ENCODE measurements at regions not wholly inside any gene's neighbourhood (a gene's known extent, or its start where the extent isn't known, plus 50 kb on each side); places are given as distances from the start of the nearest gene placed in this dataset.

DNA sequence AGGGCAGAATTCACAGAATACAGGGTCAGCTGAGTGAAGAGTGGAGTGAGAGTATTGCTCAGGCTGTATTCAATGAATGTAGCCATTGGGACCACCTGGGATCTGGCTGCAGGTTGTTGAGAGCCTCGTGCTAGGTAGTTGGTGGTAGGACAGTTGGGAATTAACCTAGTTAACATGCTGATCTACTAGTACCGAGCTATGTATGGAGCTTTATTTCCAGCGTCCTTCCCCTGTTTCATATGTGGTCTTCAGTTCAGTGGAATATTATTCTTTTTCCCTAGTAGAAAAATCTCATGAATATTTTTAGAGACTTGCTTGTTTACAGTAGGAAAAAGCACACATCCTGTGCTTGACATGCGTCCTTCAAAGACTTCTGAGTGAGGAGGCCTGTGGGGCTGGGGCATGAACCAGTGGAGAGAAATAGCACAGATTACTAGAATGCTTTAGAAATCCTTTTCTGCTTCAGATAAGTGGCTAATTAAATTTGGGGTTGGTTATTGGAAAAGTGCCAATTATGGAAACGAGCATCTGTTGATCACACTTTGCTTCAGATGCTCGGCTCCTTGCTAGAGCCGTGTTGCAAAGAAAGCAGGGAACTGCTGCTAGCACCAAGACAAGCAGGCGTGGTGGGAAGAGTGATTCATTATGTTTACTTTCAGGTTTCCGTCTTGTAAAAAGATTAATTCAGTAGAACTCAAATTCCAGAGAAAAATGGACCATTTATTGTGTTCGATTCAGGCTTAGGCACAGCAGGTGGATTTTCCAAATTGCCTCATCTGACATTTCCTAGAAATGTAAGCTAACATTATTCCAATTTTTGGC, 53.6 kb downstream of the ARF6 start:
- TF ChIP-seq, protein P1, sequence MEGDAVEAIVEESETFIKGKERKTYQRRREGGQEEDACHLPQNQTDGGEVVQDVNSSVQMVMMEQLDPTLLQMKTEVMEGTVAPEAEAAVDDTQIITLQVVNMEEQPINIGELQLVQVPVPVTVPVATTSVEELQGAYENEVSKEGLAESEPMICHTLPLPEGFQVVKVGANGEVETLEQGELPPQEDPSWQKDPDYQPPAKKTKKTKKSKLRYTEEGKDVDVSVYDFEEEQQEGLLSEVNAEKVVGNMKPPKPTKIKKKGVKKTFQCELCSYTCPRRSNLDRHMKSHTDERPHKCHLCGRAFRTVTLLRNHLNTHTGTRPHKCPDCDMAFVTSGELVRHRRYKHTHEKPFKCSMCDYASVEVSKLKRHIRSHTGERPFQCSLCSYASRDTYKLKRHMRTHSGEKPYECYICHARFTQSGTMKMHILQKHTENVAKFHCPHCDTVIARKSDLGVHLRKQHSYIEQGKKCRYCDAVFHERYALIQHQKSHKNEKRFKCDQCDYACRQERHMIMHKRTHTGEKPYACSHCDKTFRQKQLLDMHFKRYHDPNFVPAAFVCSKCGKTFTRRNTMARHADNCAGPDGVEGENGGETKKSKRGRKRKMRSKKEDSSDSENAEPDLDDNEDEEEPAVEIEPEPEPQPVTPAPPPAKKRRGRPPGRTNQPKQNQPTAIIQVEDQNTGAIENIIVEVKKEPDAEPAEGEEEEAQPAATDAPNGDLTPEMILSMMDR (IDR thresholded peaks at IDR 0.05; ENCODE audit: insufficient read depth, low read depth, low read length), result no peak
- DNase-seq (ENCODE audit: low read depth), result peak; percentile 49
- Histone ChIP-seq H3K4me3 (ENCODE audit: low read depth, low read length) (no peak overlapping the region), H3K27me3 (ENCODE audit: control insufficient read depth, insufficient read depth, low read length) (no peaks in the 10 kb centered on the region), H3K36me3 (ENCODE audit: control insufficient read depth, insufficient read depth, low read length) (no peaks in the 10 kb centered on the region)
- ChIA-PET POLR2A (interaction anchor here (0.8 kb wide), 1 partner anchor 92 kb away, joined by 3 read pairs; no protein-coding TSS in a partner anchor), CTCF (interaction anchor here (1.8 kb wide), 1 partner anchor 85 kb away, joined by 5 read pairs; no protein-coding TSS in a partner anchor)

DNA sequence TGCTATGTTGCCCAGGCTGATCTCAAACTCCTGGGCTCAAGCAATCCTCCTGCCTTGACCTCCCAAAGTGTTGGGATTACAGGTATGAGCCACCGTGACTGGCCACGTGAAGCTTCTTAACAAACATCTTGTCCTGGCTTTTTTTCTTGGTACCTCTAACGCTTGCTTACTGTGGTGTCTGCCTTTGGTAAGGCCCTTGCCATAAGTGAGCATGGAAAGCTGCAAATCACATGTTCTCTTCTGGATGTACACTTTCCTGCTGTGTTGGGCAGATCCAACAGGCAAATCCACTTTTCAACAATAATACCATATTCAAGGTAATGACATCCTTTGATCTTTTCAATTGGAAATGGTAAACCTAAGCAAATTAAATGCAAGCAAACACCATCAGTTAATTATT, 54.6 kb downstream of the ARF6 start:
- Histone ChIP-seq H3K27me3 (ENCODE audit: control insufficient read depth, insufficient read depth, low read length) (no peaks in the 10 kb centered on the region), H3K4me3 (ENCODE audit: low read depth, low read length) (no peak overlapping the region), H3K36me3 (ENCODE audit: control insufficient read depth, insufficient read depth, low read length) (no peaks in the 10 kb centered on the region)
- TF ChIP-seq, protein P1 (IDR thresholded peaks at IDR 0.05; ENCODE audit: insufficient read depth, low read depth, low read length), result no peak
- ChIA-PET POLR2A (no interaction called here), CTCF (no interaction called here)
- no peak for DNase-seq (ENCODE audit: low read depth)

DNA sequence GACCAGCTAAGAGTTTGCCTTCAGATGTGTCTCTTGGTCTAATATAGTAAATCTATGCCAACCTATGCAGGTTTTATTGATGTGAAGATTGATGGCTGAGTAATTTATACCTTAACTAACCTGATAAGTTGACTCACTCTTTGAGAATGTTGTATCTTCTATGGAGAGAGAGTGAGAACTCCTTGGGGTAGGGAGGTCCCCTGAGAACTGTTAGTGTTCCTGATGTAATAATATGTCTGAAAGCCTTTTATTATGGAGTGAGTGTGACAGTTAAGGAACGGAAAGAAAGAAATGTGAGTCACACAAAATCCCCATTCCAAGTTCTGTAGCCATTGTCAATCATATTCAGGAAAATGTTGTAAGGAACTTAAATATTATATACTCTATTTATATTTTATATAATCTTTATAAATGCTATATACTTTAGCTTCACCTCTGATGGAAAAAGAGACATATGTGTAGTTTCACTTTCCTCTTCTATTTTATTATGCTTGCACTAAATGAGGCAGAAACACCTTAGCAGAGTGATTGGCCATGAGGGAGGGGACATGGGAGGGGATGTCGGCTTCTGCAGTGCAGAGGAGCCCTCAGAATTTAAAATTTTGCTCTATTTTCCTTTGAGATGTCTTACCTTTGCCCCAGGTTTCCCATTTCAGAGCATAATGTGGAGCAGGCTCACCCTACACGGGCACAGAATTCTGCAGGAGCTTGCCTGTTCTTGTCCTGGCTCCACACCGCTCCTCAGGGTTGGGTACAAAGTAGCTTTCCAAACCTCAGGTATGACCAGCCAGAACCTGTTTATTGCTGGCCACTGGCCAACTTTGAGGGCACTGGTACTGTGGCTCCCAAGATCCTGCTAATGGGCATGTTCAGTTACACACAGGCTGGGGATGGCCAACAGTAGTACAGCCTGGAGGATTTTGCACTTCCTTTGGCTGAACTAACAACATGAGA, 57.7 kb downstream of the ARF6 start:
- no peaks in the 10 kb centered on the region for H3K36me3 ChIP-seq (ENCODE audit: control insufficient read depth, insufficient read depth, low read length)
- H3K4me3 ChIP-seq (ENCODE audit: low read depth, low read length), result no peak overlapping the region
- POLR2A ChIA-PET, result interaction anchor here (0.6 kb wide), 1 partner anchor 28 kb away, joined by 4 read pairs; no protein-coding TSS in a partner anchor
- H3K27me3 ChIP-seq (ENCODE audit: control insufficient read depth, insufficient read depth, low read length), result no peaks in the 10 kb centered on the region
- no peak for DNase-seq (ENCODE audit: low read depth)
- TF ChIP-seq, protein P1 (IDR thresholded peaks at IDR 0.05; ENCODE audit: insufficient read depth, low read depth, low read length), result no peak
- CTCF ChIA-PET, result interaction anchor here (0.7 to 2.1 kb wide), 3 partner anchors 29 to 89 kb away, joined by 3 to 6 read pairs (median 3); no protein-coding TSS in a partner anchor

DNA sequence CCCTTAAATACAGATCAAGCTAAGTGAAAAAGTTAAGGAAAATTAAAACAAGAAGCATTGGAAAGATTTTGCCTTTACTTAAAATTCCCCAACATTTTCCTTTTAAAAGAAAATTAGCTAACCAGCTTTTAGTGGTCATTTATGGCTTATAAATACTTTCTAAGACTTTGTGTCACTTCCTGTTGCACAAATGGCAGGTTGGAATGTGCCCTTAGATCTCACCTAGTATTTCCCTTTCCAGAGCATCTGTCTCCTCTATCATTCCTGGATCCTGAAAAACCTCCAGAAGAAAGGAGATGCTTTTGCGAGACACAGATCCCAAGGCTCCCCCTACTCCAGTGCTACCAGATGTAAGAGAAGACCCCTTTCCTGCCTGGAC, 58.3 kb downstream of the ARF6 start:
- POLR2A ChIA-PET, result no interaction called here
- Histone ChIP-seq H3K36me3 (ENCODE audit: control insufficient read depth, insufficient read depth, low read length) (no peaks in the 10 kb centered on the region), H3K27me3 (ENCODE audit: control insufficient read depth, insufficient read depth, low read length) (no peaks in the 10 kb centered on the region), H3K4me3 (ENCODE audit: low read depth, low read length) (no peak overlapping the region)
- CTCF ChIA-PET, result interaction anchor here (0.7 kb wide), 2 partner anchors 30 to 89 kb away, joined by 3 read pairs; no protein-coding TSS in a partner anchor
- TF ChIP-seq, protein P1 (IDR thresholded peaks at IDR 0.05; ENCODE audit: insufficient read depth, low read depth, low read length), result no peak
- DNase-seq (ENCODE audit: low read depth), result no peak

Data from BJ (cell line).